Neural crest cell (in vitro differentiated cells): ENCODE measurements at regions not wholly inside any gene's neighbourhood (a gene's known extent, or its start where the extent isn't known, plus 50 kb on each side); places are given as distances from the start of the nearest gene placed in this dataset.

ENCODE experiments used
- DNase-seq: peaks from one replicate; pipeline ENCODE4 v3.0.0; 2021; ENCODE audit warnings: low read depth, mixed read lengths, low spot score
- H3K27ac Mint-ChIP-seq: one replicate; pipeline ENCODE4 v1.8.0; 2021; ENCODE audit warnings: mild to moderate bottlenecking, mixed read lengths; ENCODE audit not compliant: unreplicated experiment
- H3K27me3 Mint-ChIP-seq: 2 replicates; pipeline ENCODE4 v1.8.0; 2021; ENCODE audit warnings: low read depth, mild to moderate bottlenecking, mixed read lengths
- H3K36me3 Mint-ChIP-seq: 2 replicates; pipeline ENCODE4 v1.8.0; 2021; ENCODE audit warnings: low read depth, mild to moderate bottlenecking, mixed read lengths
- H3K4me1 Mint-ChIP-seq: 2 replicates; pipeline ENCODE4 v1.8.0; 2021; ENCODE audit warnings: mixed read lengths
- H3K4me3 Mint-ChIP-seq: one replicate; pipeline ENCODE4 v1.8.0; 2021; ENCODE audit warnings: mild to moderate bottlenecking, mixed read lengths
- H3K9me3 Mint-ChIP-seq: 2 replicates; pipeline ENCODE4 v1.8.0; 2021; ENCODE audit warnings: mixed read lengths
- TF ChIP-seq, protein P1 (sequence below): fragments of 200-600 bp; sonication (generic); conservative IDR thresholded peaks from 2 replicates; pipeline ENCODE4 v1.5.0; 2021; ENCODE audit warnings: antibody characterized with exemption, mild to moderate bottlenecking

GRCh38 chr4:187283201-187283955, 559.7 kb upstream of the FAT1 start:
- H3K27me3 Mint-ChIP-seq = no peaks in the 10 kb centered on the region
- no peaks in the 10 kb centered on the region for H3K4me1 Mint-ChIP-seq
- no peaks in the 10 kb centered on the region for H3K36me3 Mint-ChIP-seq
- no peaks in the 10 kb centered on the region for H3K9me3 Mint-ChIP-seq
- H3K27ac Mint-ChIP-seq = no peak overlapping the region
- no peak overlapping the region for H3K4me3 Mint-ChIP-seq
- no peak for DNase-seq
- TF ChIP-seq, protein P1, sequence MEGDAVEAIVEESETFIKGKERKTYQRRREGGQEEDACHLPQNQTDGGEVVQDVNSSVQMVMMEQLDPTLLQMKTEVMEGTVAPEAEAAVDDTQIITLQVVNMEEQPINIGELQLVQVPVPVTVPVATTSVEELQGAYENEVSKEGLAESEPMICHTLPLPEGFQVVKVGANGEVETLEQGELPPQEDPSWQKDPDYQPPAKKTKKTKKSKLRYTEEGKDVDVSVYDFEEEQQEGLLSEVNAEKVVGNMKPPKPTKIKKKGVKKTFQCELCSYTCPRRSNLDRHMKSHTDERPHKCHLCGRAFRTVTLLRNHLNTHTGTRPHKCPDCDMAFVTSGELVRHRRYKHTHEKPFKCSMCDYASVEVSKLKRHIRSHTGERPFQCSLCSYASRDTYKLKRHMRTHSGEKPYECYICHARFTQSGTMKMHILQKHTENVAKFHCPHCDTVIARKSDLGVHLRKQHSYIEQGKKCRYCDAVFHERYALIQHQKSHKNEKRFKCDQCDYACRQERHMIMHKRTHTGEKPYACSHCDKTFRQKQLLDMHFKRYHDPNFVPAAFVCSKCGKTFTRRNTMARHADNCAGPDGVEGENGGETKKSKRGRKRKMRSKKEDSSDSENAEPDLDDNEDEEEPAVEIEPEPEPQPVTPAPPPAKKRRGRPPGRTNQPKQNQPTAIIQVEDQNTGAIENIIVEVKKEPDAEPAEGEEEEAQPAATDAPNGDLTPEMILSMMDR = no peak

DNA sequence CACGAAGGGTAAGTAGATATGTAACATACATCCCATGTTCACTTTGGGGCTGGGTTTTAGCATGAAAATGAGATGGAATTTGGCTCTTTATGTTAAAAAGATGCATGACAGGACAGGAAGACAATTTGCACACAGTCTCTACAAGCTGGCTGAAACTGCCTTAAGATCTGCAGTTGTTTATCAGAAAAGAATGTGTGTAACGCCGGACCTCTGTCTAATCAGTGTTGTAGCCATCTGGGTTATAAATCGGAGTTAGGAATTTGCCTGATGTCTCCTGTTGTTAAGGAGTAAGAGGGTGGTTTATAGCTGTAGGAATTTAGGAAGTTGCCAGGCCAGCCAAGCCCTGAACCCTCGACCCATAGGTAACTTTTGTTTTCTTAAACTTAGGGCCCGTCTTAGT, 562.9 kb upstream of the FAT1 start:
- TF ChIP-seq, protein P1 = no peak
- H3K9me3 Mint-ChIP-seq = no peaks in the 10 kb centered on the region
- H3K27me3 Mint-ChIP-seq = no peaks in the 10 kb centered on the region
- no peaks in the 10 kb centered on the region for H3K4me1 Mint-ChIP-seq
- no peak for DNase-seq
- no peaks in the 10 kb centered on the region for H3K36me3 Mint-ChIP-seq
- no peak overlapping the region for H3K4me3 Mint-ChIP-seq
- H3K27ac Mint-ChIP-seq = no peak overlapping the region

- Mint-ChIP-seq H3K4me3 (no peak overlapping the region), H3K27me3 (no peaks in the 10 kb centered on the region), H3K36me3 (no peaks in the 10 kb centered on the region), H3K4me1 (no peaks in the 10 kb centered on the region), H3K9me3 (peaks cover 6% of the 10 kb centered on the region), H3K27ac (no peak overlapping the region)
- no peak for DNase-seq
- TF ChIP-seq, protein P1 = no peak
These were observed 565.7 kb upstream of the FAT1 start for GRCh38 chr4:187289371-187289770.

- Mint-ChIP-seq H3K9me3 (peaks cover 21% of the 10 kb centered on the region), H3K27me3 (no peaks in the 10 kb centered on the region), H3K4me3 (no peak overlapping the region), H3K4me1 (no peaks in the 10 kb centered on the region), H3K36me3 (peaks cover 13% of the 10 kb centered on the region), H3K27ac (no peak overlapping the region)
- TF ChIP-seq, protein P1 = no peak
- no peak for DNase-seq
These were observed 571.2 kb upstream of the FAT1 start for GRCh38 chr4:187294861-187295260.

DNA sequence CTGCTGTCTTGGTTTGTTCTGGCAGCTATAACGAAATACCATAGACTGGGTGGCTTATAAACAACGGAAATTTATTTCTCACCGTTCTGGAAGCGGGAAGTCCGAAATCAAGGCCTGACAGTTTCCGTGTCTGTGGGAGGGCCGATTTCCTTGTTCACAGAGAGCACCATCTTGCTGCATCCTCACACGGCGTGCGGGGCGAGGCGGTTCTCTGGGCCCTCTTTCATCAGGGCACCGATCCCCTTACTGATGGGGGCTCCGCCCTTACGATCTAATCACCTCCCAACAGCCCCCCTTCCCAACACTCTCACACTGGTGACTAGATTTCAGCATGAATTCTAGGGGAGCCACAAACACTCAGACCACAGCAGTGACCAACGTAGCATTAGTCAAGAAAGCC, 578.3 kb upstream of the FAT1 start:
- Mint-ChIP-seq H3K4me3 (no peak overlapping the region), H3K4me1 (peaks cover 4% of the 10 kb centered on the region), H3K27me3 (no peaks in the 10 kb centered on the region), H3K9me3 (peaks cover 8% of the 10 kb centered on the region), H3K27ac (no peak overlapping the region), H3K36me3 (peaks cover 6% of the 10 kb centered on the region)
- no peak for DNase-seq
- TF ChIP-seq, protein P1 = no peak
